Heart left ventricle (tissue), 16 donors: ENCODE measurements at regions not wholly inside any gene's neighbourhood (a gene's known extent, or its start where the extent isn't known, plus 50 kb on each side); places are given as distances from the start of the nearest gene placed in this dataset.

Experiments used
- ATAC-seq, 4 donors: fragments of 200-7000 bp; cut with Tn5 transposase; one replicate each; pipeline ENCODE4 v1.9.1; 2020 to 2022; ENCODE audit warnings: moderate library complexity in 4 of 4, mild to moderate bottlenecking in 3 of 4, moderate number of reproducible peaks in 1 of 4
- DNase-seq, 5 donors: peaks; one replicate each; pipeline ENCODE4 v3.0.0-alpha.2; 2020
- H3K27ac ChIP-seq, 12 donors: fragments of 200-600 bp; sonication (generic) in 4 of 12; one replicate each; pipeline versions ENCODE4 v1.5.0 to v1.8.0; 2016 to 2022; ENCODE audit warnings: mild to moderate bottlenecking in 2 of 12
- H3K27me3 ChIP-seq, 9 donors: fragments of 200-600 bp; sonication (generic) in 2 of 9; one replicate each; pipeline versions ENCODE4 v1.5.1 to v1.8.0; 2016 to 2022; ENCODE audit warnings: mild to moderate bottlenecking in 3 of 9
- H3K36me3 ChIP-seq, 9 donors: fragments of 200-600 bp; sonication (generic) in 2 of 9; one replicate each; pipeline versions ENCODE4 v1.5.0 to v1.8.0; 2018 to 2022; ENCODE audit warnings: mild to moderate bottlenecking in 2 of 9
- H3K4me1 ChIP-seq, 12 donors: fragments of 200-600 bp; sonication (generic) in 4 of 12; one replicate each; pipeline versions ENCODE4 v1.5.0 to v1.8.0; 2016 to 2022; ENCODE audit warnings: mild to moderate bottlenecking in 3 of 12
- H3K4me3 ChIP-seq, 12 donors: fragments of 200-600 bp; sonication (generic) in 4 of 12; one replicate each; pipeline versions ENCODE4 v1.5.0 to v1.8.0; 2017 to 2022; ENCODE audit warnings: mild to moderate bottlenecking in 9 of 12, moderate library complexity in 4 of 12
- H3K9me3 ChIP-seq, 12 donors: fragments of 200-600 bp; sonication (generic) in 4 of 12; one replicate each; pipeline versions ENCODE4 v1.5.0 to v1.8.0; 2016 to 2022; ENCODE audit warnings: mild to moderate bottlenecking in 1 of 12
- POLR2A ChIP-seq, 2 donors: fragments of 450-650 bp; IDR thresholded peaks; one replicate each; pipeline ENCODE4 v1.6.1; 2017; ENCODE audit warnings: antibody characterized with exemption in 2 of 2, mild to moderate bottlenecking in 2 of 2, moderate library complexity in 2 of 2
- WGBS, 4 donors: extraction: QIAGEN DNeasy Blood & Tissue Kit in 2 of 4; methylation state at CpG; one replicate each; pipeline versions ENCODE4 v1.1.5 to v1.1.7; 2013 to 2018; 5-methylcytosine and 5-hydroxymethylcytosine counted together
- intact Hi-C, 10 donors: fragments of 100-400 bp; cut with DNase I; formaldehyde crosslinking; loops; one replicate each; pipeline versions ENCODE4 v1.11.1 to v1.14.2; 2022
- TF ChIP-seq, protein P1 (sequence below), 12 donors: fragments of 200-600 bp; sonication (generic) in 4 of 12; IDR thresholded peaks; one replicate each; pipeline versions ENCODE4 v1.5.0 to v1.8.0; 2018 to 2022; ENCODE audit warnings: antibody characterized with exemption in 12 of 12, mild to moderate bottlenecking in 5 of 12
- donor health status: ischemic (EF 13 %, LVEDD 7.1; RV severe dilation, severe dysfunction).
- donor health status: healthy with polysubstance abuse.
- donor health status: DM: no; HTN: yes; CAD: no.
- donor health status: DM: no; HTN: no; CAD: no.
- donor health status: ischemic (EF 25% LVEDD 6.9; RV normal size, moderate dysfunction).
- donor health status: ischemic (EF 25% LVEDD 5.7; RV mildly dilated, moderate dysfunction).
- donor health status: healthy.
- donor health status: DM: yes; HTN: yes; CAD: no.
- donor health status: ischemic (EF 35%, LVEDD 5.7; RV mildly dilated, moderate dysfunction).
- donor health status: nonischemic (EF 11% LVEDD 7.7; RV severe dilation, severe dysfunction).
- donor health status: DM: yes; HTN: yes; CAD: no.
- donor health status: PGD.
- donor health status: ischemic (EF 29% LVEDD 5.4; RV normal size, mild dysfunction).
- donor health status: nonischemic (EF 23%, LVEDD 6.1; RV moderate dilation, normal function).

DNA sequence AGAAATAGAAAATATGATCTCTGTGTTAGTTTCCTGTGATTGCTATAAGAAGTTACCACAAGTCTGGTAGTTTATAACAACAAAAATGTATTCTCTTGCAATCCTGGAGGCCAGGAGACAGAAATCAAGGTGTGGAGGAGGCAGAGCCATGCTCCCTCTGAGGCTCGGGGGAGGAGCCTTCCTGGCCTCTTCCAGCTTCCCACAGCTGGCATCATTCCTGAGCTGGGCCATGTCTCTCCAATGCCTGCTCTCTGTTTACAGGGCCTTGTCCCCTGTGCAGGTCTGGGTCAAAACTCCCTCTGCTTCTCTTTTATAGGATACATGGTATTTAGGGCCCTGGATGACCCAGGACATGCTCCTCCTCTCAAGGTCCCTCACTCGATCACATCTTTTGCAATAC is 81.3 kb upstream of the RET start:
- DNase-seq (peak in 1 of 5 donors; percentile 24), ATAC-seq (no peak)
- Histone ChIP-seq H3K36me3 (no peaks in the 10 kb centered on the region), H3K9me3 (no peaks in the 10 kb centered on the region), H3K27me3 (peaks cover 0 to 6% (median 0%) of the 10 kb centered on the region in 9 donors), H3K4me1 (no peaks in the 10 kb centered on the region), H3K27ac (no peak overlapping the region), H3K4me3 (no peak overlapping the region)
- TF ChIP-seq, protein P1, sequence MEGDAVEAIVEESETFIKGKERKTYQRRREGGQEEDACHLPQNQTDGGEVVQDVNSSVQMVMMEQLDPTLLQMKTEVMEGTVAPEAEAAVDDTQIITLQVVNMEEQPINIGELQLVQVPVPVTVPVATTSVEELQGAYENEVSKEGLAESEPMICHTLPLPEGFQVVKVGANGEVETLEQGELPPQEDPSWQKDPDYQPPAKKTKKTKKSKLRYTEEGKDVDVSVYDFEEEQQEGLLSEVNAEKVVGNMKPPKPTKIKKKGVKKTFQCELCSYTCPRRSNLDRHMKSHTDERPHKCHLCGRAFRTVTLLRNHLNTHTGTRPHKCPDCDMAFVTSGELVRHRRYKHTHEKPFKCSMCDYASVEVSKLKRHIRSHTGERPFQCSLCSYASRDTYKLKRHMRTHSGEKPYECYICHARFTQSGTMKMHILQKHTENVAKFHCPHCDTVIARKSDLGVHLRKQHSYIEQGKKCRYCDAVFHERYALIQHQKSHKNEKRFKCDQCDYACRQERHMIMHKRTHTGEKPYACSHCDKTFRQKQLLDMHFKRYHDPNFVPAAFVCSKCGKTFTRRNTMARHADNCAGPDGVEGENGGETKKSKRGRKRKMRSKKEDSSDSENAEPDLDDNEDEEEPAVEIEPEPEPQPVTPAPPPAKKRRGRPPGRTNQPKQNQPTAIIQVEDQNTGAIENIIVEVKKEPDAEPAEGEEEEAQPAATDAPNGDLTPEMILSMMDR (IDR thresholded peaks at IDR 0.05) = no peak
- no peak for TF ChIP-seq POLR2A (IDR thresholded peaks at IDR 0.05)
- intact Hi-C loops = no loop called here
- 67 to 80% (median 77%) methylated on average over 2 of the region's 2 CpGs for WGBS, 4 donors

DNA sequence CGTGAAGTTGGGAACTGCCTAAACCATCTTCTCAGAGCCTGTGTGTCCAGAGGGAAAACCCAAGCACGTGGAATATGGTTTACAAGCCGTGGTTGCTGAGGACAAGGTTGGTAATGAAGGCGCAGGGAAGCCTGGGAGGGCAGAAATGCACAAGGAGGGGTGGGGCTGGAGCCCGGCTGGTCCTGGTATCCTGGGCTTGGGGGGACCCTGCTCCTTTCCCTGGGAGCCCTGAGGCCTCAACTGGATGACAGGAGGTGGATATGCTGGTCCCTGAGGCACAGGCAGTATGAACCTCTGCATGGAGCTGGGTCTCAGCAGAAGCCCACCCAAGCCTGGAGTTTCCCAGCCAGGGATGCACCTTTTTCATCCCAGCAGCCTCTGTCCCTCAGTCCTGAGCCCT is 80.3 kb upstream of the RET start:
- H3K27ac ChIP-seq = no peak overlapping the region
- H3K36me3 ChIP-seq = no peaks in the 10 kb centered on the region
- no peaks in the 10 kb centered on the region for H3K4me1 ChIP-seq
- intact Hi-C loops = no loop called here
- H3K27me3 ChIP-seq = peaks cover 0 to 4% (median 0%) of the 10 kb centered on the region in 9 donors
- 78 to 88% (median 82%) methylated on average over 4 to 5 of the region's 5 CpGs for WGBS, 4 donors
- H3K9me3 ChIP-seq = no peaks in the 10 kb centered on the region
- no peak overlapping the region for H3K4me3 ChIP-seq
- DNase-seq (peak in 2 of 5 donors; percentile 3 to 26), ATAC-seq (no peak)
- TF ChIP-seq, protein P1 (IDR thresholded peaks at IDR 0.05) = no peak
- no peak for TF ChIP-seq POLR2A (IDR thresholded peaks at IDR 0.05)

DNA sequence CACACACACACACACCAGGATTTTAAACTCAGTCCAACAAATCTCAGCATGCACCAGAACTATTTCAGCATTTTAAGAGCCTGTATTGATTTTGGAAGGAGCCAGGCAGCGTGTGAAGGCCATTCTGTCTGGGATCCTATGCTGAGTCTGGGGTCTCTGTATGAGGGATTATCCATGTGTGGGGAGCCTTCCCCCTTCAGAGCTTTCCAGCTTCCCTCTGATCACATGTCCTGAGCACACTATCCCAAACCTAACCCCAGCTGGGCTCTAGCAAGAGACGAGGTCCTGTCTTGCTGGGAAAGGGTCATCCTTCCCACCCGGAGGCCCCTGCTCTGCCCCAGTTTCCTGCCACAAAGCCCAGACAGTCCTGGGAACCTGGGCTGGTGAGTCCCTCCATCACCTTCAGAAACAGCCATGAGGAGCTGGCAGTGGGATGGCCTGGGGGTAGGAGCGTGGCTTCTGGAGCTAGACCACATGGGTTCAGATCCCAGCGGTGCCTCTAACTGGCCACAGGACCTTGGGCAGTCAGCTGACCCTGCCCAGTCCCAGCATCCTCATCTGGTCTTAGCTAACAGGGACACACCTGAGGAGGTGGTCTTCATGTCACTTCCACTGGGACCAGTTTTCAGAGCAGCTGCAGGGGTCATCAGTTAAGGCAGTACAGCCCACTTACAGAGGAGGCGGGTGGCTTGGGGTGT is 79.6 kb upstream of the RET start:
- intact Hi-C loops = no loop called here
- no peak overlapping the region for H3K4me3 ChIP-seq
- no peaks in the 10 kb centered on the region for H3K27me3 ChIP-seq
- DNase-seq (peak in 1 of 5 donors; percentile 30), ATAC-seq (no peak)
- H3K9me3 ChIP-seq = no peaks in the 10 kb centered on the region
- H3K27ac ChIP-seq = no peak overlapping the region
- no peak for TF ChIP-seq POLR2A (IDR thresholded peaks at IDR 0.05)
- TF ChIP-seq, protein P1 (IDR thresholded peaks at IDR 0.05) = no peak
- H3K4me1 ChIP-seq = no peaks in the 10 kb centered on the region
- WGBS, 4 donors = 81 to 88% (median 85%) methylated on average over 6 of the region's 6 CpGs
- no peaks in the 10 kb centered on the region for H3K36me3 ChIP-seq

DNA sequence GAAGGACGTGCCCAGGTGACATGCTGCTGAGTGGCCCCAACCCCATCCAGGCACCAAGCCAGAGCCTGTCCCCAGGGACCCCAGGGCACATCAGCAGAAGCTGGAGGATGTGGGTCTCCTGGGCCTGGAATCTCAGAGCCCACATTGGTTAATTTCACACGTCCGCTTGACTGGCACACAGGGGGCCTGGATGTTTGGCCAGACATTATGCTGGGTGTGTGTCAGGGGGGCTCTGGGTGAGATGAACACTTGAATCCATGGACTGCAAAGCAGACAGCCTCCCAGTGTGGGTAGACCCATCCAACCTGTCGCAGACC is 79.1 kb upstream of the RET start:
- intact Hi-C loops = no loop called here
- peak in 1 of 5 donors; percentile 2 for DNase-seq
- H3K36me3 ChIP-seq = no peaks in the 10 kb centered on the region
- ATAC-seq = no peak
- no peak overlapping the region for H3K4me3 ChIP-seq
- WGBS, 4 donors = 78 to 90% (median 87%) methylated on average over 4 of the region's 4 CpGs
- no peaks in the 10 kb centered on the region for H3K27me3 ChIP-seq
- H3K9me3 ChIP-seq = no peaks in the 10 kb centered on the region
- no peak overlapping the region for H3K27ac ChIP-seq
- H3K4me1 ChIP-seq = no peaks in the 10 kb centered on the region
- no peak for TF ChIP-seq POLR2A (IDR thresholded peaks at IDR 0.05)
- TF ChIP-seq, protein P1 (IDR thresholded peaks at IDR 0.05) = no peak
